ENCODE measurements at regions not wholly inside any gene's neighbourhood (a gene's known extent, or its start where the extent isn't known, plus 50 kb on each side); places are given as distances from the start of the nearest gene placed in this dataset.

- DNase-seq (ENCODE audit: low read depth in 1 of 2, low spot score in 2 of 2): no peak
- Histone ChIP-seq H3K27ac (no peak overlapping the region), H3K4me1 (replicated peaks) (no peaks in the 10 kb centered on the region), H3K9me3 (replicated peaks) (no peaks in the 10 kb centered on the region), H3K36me3 (no peaks in the 10 kb centered on the region), H3K27me3 (replicated peaks) (no peaks in the 10 kb centered on the region), H3K4me3 (no peak overlapping the region)
These were observed 90.0 kb upstream of the HNRNPU start for GRCh38 chr1:244954359-244954758.

- H3K27ac ChIP-seq: no peak overlapping the region
- no peaks in the 10 kb centered on the region for H3K4me1 ChIP-seq (replicated peaks)
- H3K4me3 ChIP-seq: no peak overlapping the region
- no peaks in the 10 kb centered on the region for H3K36me3 ChIP-seq
- H3K9me3 ChIP-seq (replicated peaks): no peaks in the 10 kb centered on the region
- H3K27me3 ChIP-seq (replicated peaks): no peaks in the 10 kb centered on the region
- DNase-seq (ENCODE audit: low read depth in 1 of 2, low spot score in 2 of 2): no peak
These were observed 89.6 kb upstream of the HNRNPU start for GRCh38 chr1:244953901-244954300.

- Histone ChIP-seq H3K27me3 (replicated peaks) (no peaks in the 10 kb centered on the region), H3K9me3 (replicated peaks) (no peaks in the 10 kb centered on the region)
These were observed 88.6 kb upstream of the HNRNPU start for GRCh38 chr1:244952940-244953339.

GRCh38 chr1:244952280-244952933 is 88.1 kb upstream of the HNRNPU start:
- H3K9me3 ChIP-seq (replicated peaks): no peaks in the 10 kb centered on the region
- H3K4me1 ChIP-seq (replicated peaks): no peaks in the 10 kb centered on the region
- no peak overlapping the region for H3K27ac ChIP-seq
- DNase-seq (ENCODE audit: low read depth in 1 of 2, low spot score in 2 of 2): no peak
- H3K27me3 ChIP-seq (replicated peaks): no peaks in the 10 kb centered on the region
- no peaks in the 10 kb centered on the region for H3K36me3 ChIP-seq
- H3K4me3 ChIP-seq: no peak overlapping the region

More at GRCh38 chr1:244952940-244953339, 88.6 kb upstream of the HNRNPU start:
- Histone ChIP-seq H3K4me1 (replicated peaks) (no peaks in the 10 kb centered on the region), H3K27ac (no peak overlapping the region), H3K36me3 (no peaks in the 10 kb centered on the region), H3K4me3 (no peak overlapping the region)
- peak in 1 of 2 experiments; percentile 26 for DNase-seq (ENCODE audit: low read depth in 1 of 2, low spot score in 2 of 2)

GRCh38 chr1:244948416-244948815 is 84.1 kb upstream of the HNRNPU start:
- no peak for DNase-seq (ENCODE audit: low read depth in 1 of 2, low spot score in 2 of 2)
- Histone ChIP-seq H3K36me3 (no peaks in the 10 kb centered on the region), H3K9me3 (replicated peaks) (no peaks in the 10 kb centered on the region), H3K27ac (no peak overlapping the region), H3K27me3 (replicated peaks) (no peaks in the 10 kb centered on the region), H3K4me3 (no peak overlapping the region), H3K4me1 (replicated peaks) (no peaks in the 10 kb centered on the region)

GRCh38 chr1:244945109-244945671 is 80.8 kb upstream of the HNRNPU start:
- no peak overlapping the region for H3K4me3 ChIP-seq
- DNase-seq (ENCODE audit: low read depth in 1 of 2, low spot score in 2 of 2): no peak
- no peaks in the 10 kb centered on the region for H3K4me1 ChIP-seq (replicated peaks)
- H3K36me3 ChIP-seq: no peaks in the 10 kb centered on the region
- no peaks in the 10 kb centered on the region for H3K9me3 ChIP-seq (replicated peaks)
- no peaks in the 10 kb centered on the region for H3K27me3 ChIP-seq (replicated peaks)
- H3K27ac ChIP-seq: no peak overlapping the region

- no peak for DNase-seq (ENCODE audit: low read depth in 1 of 2, low spot score in 2 of 2)
- H3K36me3 ChIP-seq: no peaks in the 10 kb centered on the region
- no peaks in the 10 kb centered on the region for H3K9me3 ChIP-seq (replicated peaks)
- no peaks in the 10 kb centered on the region for H3K4me1 ChIP-seq (replicated peaks)
- H3K27ac ChIP-seq: no peak overlapping the region
- H3K4me3 ChIP-seq: no peak overlapping the region
- H3K27me3 ChIP-seq (replicated peaks): no peaks in the 10 kb centered on the region
These were observed 76.8 kb upstream of the HNRNPU start for GRCh38 chr1:244941121-244941520.

GRCh38 chr1:244937099-244937498 is 72.8 kb upstream of the HNRNPU start:
- no peak for DNase-seq (ENCODE audit: low read depth in 1 of 2, low spot score in 2 of 2)
- Histone ChIP-seq H3K4me1 (replicated peaks) (no peaks in the 10 kb centered on the region), H3K4me3 (no peak overlapping the region), H3K9me3 (replicated peaks) (no peaks in the 10 kb centered on the region), H3K27ac (no peak overlapping the region), H3K27me3 (replicated peaks) (no peaks in the 10 kb centered on the region), H3K36me3 (no peaks in the 10 kb centered on the region)

GRCh38 chr1:244920911-244921761 is 56.8 kb upstream of the HNRNPU start:
- H3K4me3 ChIP-seq: no peak overlapping the region
- no peak overlapping the region for H3K27ac ChIP-seq
- H3K36me3 ChIP-seq: no peaks in the 10 kb centered on the region
- no peaks in the 10 kb centered on the region for H3K27me3 ChIP-seq (replicated peaks)
- no peak for DNase-seq (ENCODE audit: low read depth in 1 of 2, low spot score in 2 of 2)
- peaks cover 5% of the 10 kb centered on the region for H3K4me1 ChIP-seq (replicated peaks)
- H3K9me3 ChIP-seq (replicated peaks): no peaks in the 10 kb centered on the region

GRCh38 chr1:244919320-244920282 is 55.3 kb upstream of the HNRNPU start:
- Histone ChIP-seq H3K4me3 (peak overlapping the region; percentile 45), H3K36me3 (no peaks in the 10 kb centered on the region), H3K9me3 (replicated peaks) (no peaks in the 10 kb centered on the region), H3K27me3 (replicated peaks) (no peaks in the 10 kb centered on the region), H3K4me1 (replicated peaks) (peaks cover 5% of the 10 kb centered on the region), H3K27ac (no peak overlapping the region)
- no peak for DNase-seq (ENCODE audit: low read depth in 1 of 2, low spot score in 2 of 2)

- Histone ChIP-seq H3K4me3 (peak overlapping the region; percentile 45), H3K9me3 (replicated peaks) (no peaks in the 10 kb centered on the region), H3K27ac (no peak overlapping the region), H3K36me3 (no peaks in the 10 kb centered on the region), H3K4me1 (replicated peaks) (peaks cover 5% of the 10 kb centered on the region), H3K27me3 (replicated peaks) (no peaks in the 10 kb centered on the region)
- peak; percentile 37 to 44 for DNase-seq (ENCODE audit: low read depth in 1 of 2, low spot score in 2 of 2)
These were observed 54.3 kb upstream of the HNRNPU start for GRCh38 chr1:244918421-244919319.

- Histone ChIP-seq H3K4me1 (replicated peaks) (peaks cover 5% of the 10 kb centered on the region), H3K27ac (no peak overlapping the region), H3K4me3 (no peak overlapping the region), H3K27me3 (replicated peaks) (no peaks in the 10 kb centered on the region), H3K9me3 (replicated peaks) (no peaks in the 10 kb centered on the region), H3K36me3 (no peaks in the 10 kb centered on the region)
- DNase-seq (ENCODE audit: low read depth in 1 of 2, low spot score in 2 of 2): no peak
These were observed 52.8 kb upstream of the HNRNPU start for GRCh38 chr1:244917073-244917670.

Data from SJSA1 (cell line).